HCT116 (cell line): ENCODE measurements at regions not wholly inside any gene's neighbourhood (a gene's known extent, or its start where the extent isn't known, plus 50 kb on each side); places are given as distances from the start of the nearest gene placed in this dataset.

ENCODE experiments used
- ATAC-seq: fragments of 200-7000 bp; cut with Tn5 transposase; 2 replicates; pipeline ENCODE4 v1.9.1; 2020; ENCODE audit warnings: mild to moderate bottlenecking, moderate library complexity
- BruUV-seq: library from RNA; stranded (reverse); fragments of 400-500 nt; replicated peaks from 2 replicates; lab custom pipeline; 2021; lab: Mats Ljungman, UMichigan
- CTCF ChIA-PET: fragments of 300-600 bp; sonication (Branson Sonifier 250); formaldehyde crosslinking; loops from one replicate; lab custom pipeline; 2021; ENCODE audit warnings: antibody characterized with exemption; lab: Charles Lee
- POLR2A ChIA-PET: fragments of 300-600, 350-600 bp; sonication (Branson Sonifier 250); formaldehyde crosslinking; loops from one replicate; lab custom pipeline; 2021; ENCODE audit warnings: antibody characterized with exemption; lab: Charles Lee
- RAD21 ChIA-PET, 2 experiments: fragments of 300-600 bp; sonication (Branson Sonifier 250); formaldehyde crosslinking; loops; one replicate each; lab custom pipeline; 2023; ENCODE audit warnings: low total read pairs in 2 of 2; ENCODE audit not compliant: uncharacterized antibody in 2 of 2, unreplicated experiment in 2 of 2, low non-redundant PET in 1 of 2; lab: Charles Lee
- DNase-seq: peaks from one replicate; pipeline ENCODE4 v3.0.0-alpha.2; 2010; ENCODE audit warnings: low read depth, low spot score
- H2AFZ ChIP-seq: fragments of 200-600 bp; shearing (Covaris generic), sonication (generic); 2 replicates; pipeline ENCODE4 v1.6.1; 2017; ENCODE audit warnings: low read depth, mixed run types, mixed read lengths, antibody characterized with exemption, low read length; ENCODE audit not compliant: poor library complexity, severe bottlenecking
- H3K27ac ChIP-seq: 2 replicates; pipeline ENCODE4 v1.5.1; 2012; ENCODE audit warnings: low read depth, low read length
- H3K27me3 ChIP-seq: fragments of 200-600 bp; sonication (generic); 2 replicates; pipeline ENCODE4 v1.6.1; 2016; ENCODE audit warnings: mixed run types, low read length, mixed read lengths; ENCODE audit not compliant: insufficient read depth
- H3K36me3 ChIP-seq, 2 experiments: fragments of 200-500 bp in 1 of 2; fragments of 200-600 bp in 1 of 2; sonication (Bioruptor generic) in 1 of 2; sonication (generic) in 1 of 2; 2 replicates each; pipeline versions ENCODE4 v1.5.1 to v1.6.1; 2014 to 2016; ENCODE audit warnings: low read length in 2 of 2, inconsistent platforms in 1 of 2, mixed read lengths in 1 of 2, mixed run types in 1 of 2; ENCODE audit not compliant: insufficient read depth in 2 of 2, control insufficient read depth in 1 of 2
- H3K4me1 ChIP-seq, 2 experiments: fragments of 200-600 bp in 1 of 2; sonication (generic) in 1 of 2; 2 replicates each; pipeline versions ENCODE4 v1.5.1 to v1.6.1; 2012 to 2017; ENCODE audit warnings: low read length in 2 of 2, inconsistent platforms in 1 of 2, mild to moderate bottlenecking in 1 of 2, mixed read lengths in 1 of 2, mixed run types in 1 of 2, moderate library complexity in 1 of 2; ENCODE audit not compliant: insufficient read depth in 2 of 2, control insufficient read depth in 1 of 2
- H3K4me2 ChIP-seq: fragments of 200-600 bp; sonication (generic); 2 replicates; pipeline ENCODE4 v1.6.1; 2017; ENCODE audit warnings: mixed run types, low read length, mixed read lengths
- H3K4me3 ChIP-seq, 2 experiments: fragments of 200-600 bp in 1 of 2; sonication (generic) in 1 of 2; replicated peaks in 1 of 2; 2 replicates each; pipeline ENCODE4 v1.5.1; 2011 to 2016; ENCODE audit warnings: low read length in 2 of 2, control low read depth in 1 of 2, low read depth in 1 of 2, mild to moderate bottlenecking in 1 of 2, mixed read lengths in 1 of 2, mixed run types in 1 of 2
- H3K79me2 ChIP-seq: fragments of 200-600 bp; sonication (generic); 2 replicates; pipeline ENCODE4 v1.6.1; 2017; ENCODE audit warnings: mild to moderate bottlenecking, mixed run types, low read length, moderate library complexity, mixed read lengths; ENCODE audit not compliant: insufficient read depth
- H3K9ac ChIP-seq: fragments of 200-600 bp; sonication (generic); 2 replicates; pipeline ENCODE4 v1.6.1; 2016; ENCODE audit warnings: low read length, mixed read lengths
- H3K9me2 ChIP-seq: fragments of 200-600 bp; sonication (generic), shearing (Covaris generic); 2 replicates; pipeline ENCODE4 v1.6.1; 2017; ENCODE audit warnings: mixed run types, mild to moderate bottlenecking, moderate library complexity; ENCODE audit not compliant: insufficient read depth
- H3K9me3 ChIP-seq, 2 experiments: fragments of 200-500 bp in 1 of 2; fragments of 200-600 bp in 1 of 2; sonication (Bioruptor generic) in 1 of 2; sonication (generic) in 1 of 2; 2 replicates each; pipeline ENCODE4 v1.6.1; 2014 to 2017; ENCODE audit warnings: low read length in 2 of 2, mixed read lengths in 2 of 2, inconsistent platforms in 1 of 2, low read depth in 1 of 2, mild to moderate bottlenecking in 1 of 2, mixed run types in 1 of 2, moderate library complexity in 1 of 2; ENCODE audit not compliant: control insufficient read depth in 1 of 2, insufficient read depth in 1 of 2
- H4K20me1 ChIP-seq: fragments of 200-600 bp; sonication (generic), shearing (Covaris generic); 2 replicates; pipeline ENCODE4 v1.6.1; 2017; ENCODE audit warnings: mixed run types, mild to moderate bottlenecking, moderate library complexity; ENCODE audit not compliant: insufficient read depth
- EZH2phosphoT487 ChIP-seq: fragments of 200-600 bp; IDR thresholded peaks from 2 replicates; pipeline ENCODE4 v1.6.1; 2018; ENCODE audit warnings: antibody characterized with exemption, borderline replicate concordance
- POLR2AphosphoS5 ChIP-seq: IDR thresholded peaks from 2 replicates; pipeline ENCODE4 v1.6.1; 2011; ENCODE audit warnings: mild to moderate bottlenecking, low read depth, low read length, moderate library complexity
- REST ChIP-seq: IDR thresholded peaks from 2 replicates; pipeline ENCODE4 v1.6.1; 2012; ENCODE audit warnings: low read depth
- TCF7L2 ChIP-seq: IDR thresholded peaks from 2 replicates; pipeline ENCODE4 v1.7.0; 2011; ENCODE audit warnings: borderline replicate concordance, inconsistent platforms; ENCODE audit not compliant: insufficient read depth, insufficient read length; ENCODE audit errors: extremely low read depth
- intact Hi-C: fragments of 100-400 bp; cut with micrococcal nuclease; formaldehyde crosslinking; loops from 2 replicates; pipeline ENCODE4 v1.10.0; 2022

- Histone ChIP-seq H2AFZ (no peak overlapping the region), H3K9ac (no peak overlapping the region), H3K4me3 (no peak overlapping the region), H4K20me1 (no peaks in the 10 kb centered on the region), H3K27me3 (no peaks in the 10 kb centered on the region), H3K9me3 (peaks cover 6 to 19% of the 10 kb centered on the region in 2 experiments; a peak in 2 of 4 replicates), H3K27ac (no peak overlapping the region), H3K4me2 (no peak overlapping the region), H3K79me2 (no peaks in the 10 kb centered on the region), H3K4me1 (no peaks in the 10 kb centered on the region), H3K36me3 (no peaks in the 10 kb centered on the region), H3K9me2 (no peaks in the 10 kb centered on the region)
- POLR2A ChIA-PET = no interaction called here
- BruUV-seq = no TSS peak
- TF ChIP-seq REST (no peak), TCF7L2 (no peak)
- ATAC-seq (no peak), DNase-seq (no peak)
- RAD21 ChIA-PET = no interaction called here
- CTCF ChIA-PET = no interaction called here
- intact Hi-C loops = no loop called here
Observed at GRCh38 chr21:27833298-27833697, 866.4 kb upstream of the ADAMTS5 start.

- ChIA-PET RAD21 (no interaction called here), CTCF (no interaction called here), POLR2A (no interaction called here)
- TF ChIP-seq EZH2phosphoT487 (no peak), POLR2AphosphoS5 (no peak)
- H3K79me2 ChIP-seq = no peaks in the 10 kb centered on the region
- no peaks in the 10 kb centered on the region for H3K27me3 ChIP-seq
- no TSS peak for BruUV-seq
- H3K9me3 ChIP-seq = peaks cover 6 to 13% of the 10 kb centered on the region in 2 experiments; a peak in 2 of 4 replicates
- no peaks in the 10 kb centered on the region for H3K9me2 ChIP-seq
- DNase-seq (no peak), ATAC-seq (no peak)
- no peaks in the 10 kb centered on the region for H4K20me1 ChIP-seq
- intact Hi-C loops = no loop called here
- H3K9ac ChIP-seq = no peak overlapping the region
- no peak overlapping the region for H3K4me2 ChIP-seq
- H3K4me1 ChIP-seq = no peaks in the 10 kb centered on the region
- no peaks in the 10 kb centered on the region for H3K36me3 ChIP-seq
- H3K27ac ChIP-seq = no peak overlapping the region
- H3K4me3 ChIP-seq = no peak overlapping the region
- no peak overlapping the region for H2AFZ ChIP-seq
Observed at GRCh38 chr21:27831816-27832569, 865.1 kb upstream of the ADAMTS5 start.
